Testis (tissue), 2 donors: ENCODE measurements at regions not wholly inside any gene's neighbourhood (a gene's known extent, or its start where the extent isn't known, plus 50 kb on each side); places are given as distances from the start of the nearest gene placed in this dataset.

ENCODE experiments used
- DNase-seq: peaks from one replicate; pipeline ENCODE4 v3.0.0-alpha.2; 2019
- H3K27ac ChIP-seq, 2 donors: fragments of 200-600 bp; sonication (generic); one replicate each; pipeline ENCODE4 v1.5.1; 2019
- H3K27me3 ChIP-seq: fragments of 200-600 bp; sonication (generic); one replicate; pipeline ENCODE4 v1.5.1; 2019
- H3K36me3 ChIP-seq: fragments of 200-600 bp; sonication (generic); one replicate; pipeline ENCODE4 v1.5.1; 2017; ENCODE audit warnings: low read depth; ENCODE audit errors: missing control alignments
- H3K4me1 ChIP-seq: fragments of 200-600 bp; sonication (generic); one replicate; pipeline ENCODE4 v1.5.1; 2019
- H3K4me3 ChIP-seq, 2 donors: fragments of 200-600 bp; sonication (generic); one replicate each; pipeline ENCODE4 v1.5.1; 2017 to 2019
- H3K9me3 ChIP-seq: fragments of 200-600 bp; sonication (generic); one replicate; pipeline ENCODE4 v1.5.1; 2017
- POLR2A ChIP-seq: fragments of 450-650 bp; IDR thresholded peaks from one replicate; pipeline ENCODE4 v1.6.1; 2017; ENCODE audit warnings: antibody characterized with exemption, mild to moderate bottlenecking, moderate library complexity
- WGBS, 2 donors: methylation state at CpG; one replicate each; pipeline ENCODE4 v1.1.5; 2018; 5-methylcytosine and 5-hydroxymethylcytosine counted together
- intact Hi-C: fragments of 100-400 bp; cut with DNase I; formaldehyde crosslinking; loops from one replicate; pipeline ENCODE4 v1.15.1; 2023; ENCODE audit warnings: low total_unique reads
- TF ChIP-seq, protein P1 (sequence below), 3 experiments: fragments of 450-650 bp in 2 of 3; fragments of 200-600 bp in 1 of 3; sonication (generic) in 1 of 3; IDR thresholded peaks; one replicate each; pipeline ENCODE4 v1.5.1; 2016 to 2019; ENCODE audit warnings: antibody characterized with exemption in 3 of 3, mild to moderate bottlenecking in 2 of 3, moderate library complexity in 1 of 3

DNA sequence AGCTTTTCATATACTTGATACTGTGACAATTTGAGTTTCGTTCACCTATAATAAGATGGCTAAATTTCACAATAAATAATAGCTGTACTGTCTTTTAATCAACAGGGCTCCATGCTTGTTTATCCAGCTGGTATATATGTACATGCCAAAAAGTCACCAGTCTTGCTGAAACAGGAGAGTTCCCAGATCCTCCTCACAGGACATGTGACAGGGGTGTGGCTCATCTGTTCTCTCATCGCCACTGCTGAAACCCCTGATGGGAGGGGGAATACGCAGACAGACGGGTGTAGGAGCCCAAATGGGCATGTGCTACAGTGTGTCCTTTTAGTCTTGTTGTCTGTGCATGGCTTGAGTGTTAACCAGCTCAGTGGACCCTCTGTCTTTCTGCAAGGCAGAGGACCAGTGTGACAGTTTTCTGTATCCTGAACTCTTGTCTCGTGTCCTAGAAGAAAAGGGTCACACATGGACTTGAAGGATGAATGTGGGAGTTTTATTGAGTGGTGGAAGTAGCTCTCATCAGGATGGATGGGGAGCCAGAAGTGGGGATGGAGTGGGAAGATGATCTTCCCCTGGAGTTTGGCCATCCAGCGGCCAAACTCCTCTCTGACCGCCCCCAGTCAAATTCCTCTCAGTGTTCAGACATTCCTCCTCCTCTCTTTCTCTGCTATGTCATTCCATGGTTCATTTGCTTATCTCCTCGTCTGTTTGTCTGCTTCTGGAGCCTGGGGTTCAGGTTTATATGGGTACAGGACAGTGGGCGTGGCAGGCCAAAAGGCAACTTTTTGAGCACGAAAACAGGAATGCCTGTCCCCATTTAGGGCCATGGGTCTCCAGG lies 113.1 kb upstream of the NECTIN3 start:
- Histone ChIP-seq H3K4me1 (no peaks in the 10 kb centered on the region), H3K9me3 (no peaks in the 10 kb centered on the region), H3K4me3 (no peak overlapping the region), H3K36me3 (no peaks in the 10 kb centered on the region), H3K27ac (no peak overlapping the region), H3K27me3 (no peaks in the 10 kb centered on the region)
- WGBS, 2 donors: 80 to 82% methylated on average over 7 to 10 of the region's 10 CpGs
- DNase-seq: no peak
- no peak for TF ChIP-seq POLR2A
- intact Hi-C loops: no loop called here

DNA sequence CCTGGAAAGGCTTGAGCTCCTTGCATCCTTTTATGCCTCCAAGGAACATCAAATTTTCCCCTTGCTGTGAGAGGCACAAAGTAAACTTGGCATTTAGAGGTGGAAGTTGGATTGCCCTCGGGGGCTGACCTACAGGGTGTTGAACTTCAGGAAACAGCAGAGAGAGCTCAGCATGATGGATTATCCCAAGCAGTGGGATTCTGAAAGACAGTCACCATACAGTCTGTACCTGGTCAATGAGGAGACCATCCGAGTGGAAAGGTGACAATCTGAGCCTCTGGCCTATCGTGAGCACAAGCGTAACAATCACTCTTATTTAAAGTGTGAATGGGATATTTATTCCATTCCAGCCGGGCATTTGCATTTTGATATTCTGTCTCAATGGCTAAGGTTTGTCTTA lies 105.6 kb upstream of the NECTIN3 start:
- Histone ChIP-seq H3K9me3 (no peaks in the 10 kb centered on the region), H3K27ac (no peak overlapping the region), H3K27me3 (no peaks in the 10 kb centered on the region), H3K4me1 (no peaks in the 10 kb centered on the region), H3K36me3 (no peaks in the 10 kb centered on the region), H3K4me3 (no peak overlapping the region)
- WGBS, 2 donors: 87 to 96% methylated on average over 5 of the region's 5 CpGs
- intact Hi-C loops: no loop called here
- DNase-seq: no peak
- TF ChIP-seq, protein P1, sequence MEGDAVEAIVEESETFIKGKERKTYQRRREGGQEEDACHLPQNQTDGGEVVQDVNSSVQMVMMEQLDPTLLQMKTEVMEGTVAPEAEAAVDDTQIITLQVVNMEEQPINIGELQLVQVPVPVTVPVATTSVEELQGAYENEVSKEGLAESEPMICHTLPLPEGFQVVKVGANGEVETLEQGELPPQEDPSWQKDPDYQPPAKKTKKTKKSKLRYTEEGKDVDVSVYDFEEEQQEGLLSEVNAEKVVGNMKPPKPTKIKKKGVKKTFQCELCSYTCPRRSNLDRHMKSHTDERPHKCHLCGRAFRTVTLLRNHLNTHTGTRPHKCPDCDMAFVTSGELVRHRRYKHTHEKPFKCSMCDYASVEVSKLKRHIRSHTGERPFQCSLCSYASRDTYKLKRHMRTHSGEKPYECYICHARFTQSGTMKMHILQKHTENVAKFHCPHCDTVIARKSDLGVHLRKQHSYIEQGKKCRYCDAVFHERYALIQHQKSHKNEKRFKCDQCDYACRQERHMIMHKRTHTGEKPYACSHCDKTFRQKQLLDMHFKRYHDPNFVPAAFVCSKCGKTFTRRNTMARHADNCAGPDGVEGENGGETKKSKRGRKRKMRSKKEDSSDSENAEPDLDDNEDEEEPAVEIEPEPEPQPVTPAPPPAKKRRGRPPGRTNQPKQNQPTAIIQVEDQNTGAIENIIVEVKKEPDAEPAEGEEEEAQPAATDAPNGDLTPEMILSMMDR (IDR thresholded peaks at IDR 0.05): no peak
- TF ChIP-seq POLR2A: no peak

DNA sequence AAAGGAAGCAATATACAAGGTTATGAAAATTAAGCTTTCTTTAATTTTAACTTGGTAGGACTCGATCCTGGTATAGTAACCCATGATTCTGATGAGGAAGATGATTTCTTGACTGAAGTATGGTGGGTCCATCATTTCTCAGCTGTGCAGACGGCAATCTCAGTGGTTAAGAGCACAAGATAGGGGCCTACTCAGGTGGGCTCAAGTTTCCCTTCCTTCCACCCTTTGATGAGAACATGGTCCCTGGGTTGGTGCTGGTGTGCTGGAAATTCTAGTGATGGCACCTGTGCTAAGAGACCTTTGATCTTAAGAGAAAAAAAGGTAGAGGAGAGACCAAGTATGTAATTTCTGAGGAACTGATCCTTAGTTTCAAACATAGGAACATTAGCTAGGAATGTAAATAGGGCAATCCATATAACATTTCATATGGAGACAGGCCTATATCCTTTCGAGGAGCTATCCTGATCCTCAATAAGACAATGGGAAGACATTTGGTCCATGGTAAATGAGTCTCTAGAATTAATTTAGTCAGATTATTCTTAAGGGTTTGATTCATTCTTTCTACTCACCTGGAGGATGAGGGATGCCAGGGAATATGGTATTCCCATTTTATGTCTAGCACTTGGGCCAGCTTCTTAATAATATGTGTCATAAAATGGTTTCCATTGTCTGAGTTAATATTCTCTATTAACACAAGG lies 104.5 kb upstream of the NECTIN3 start:
- Histone ChIP-seq H3K4me3 (no peak overlapping the region), H3K36me3 (no peaks in the 10 kb centered on the region), H3K4me1 (no peaks in the 10 kb centered on the region), H3K27ac (no peak overlapping the region), H3K9me3 (no peaks in the 10 kb centered on the region), H3K27me3 (no peaks in the 10 kb centered on the region)
- no peak for TF ChIP-seq POLR2A
- TF ChIP-seq, protein P1 (IDR thresholded peaks at IDR 0.05): no peak
- intact Hi-C loops: no loop called here
- 93 to 100% methylated on average over 3 of the region's 3 CpGs for WGBS, 2 donors
- DNase-seq: no peak

DNA sequence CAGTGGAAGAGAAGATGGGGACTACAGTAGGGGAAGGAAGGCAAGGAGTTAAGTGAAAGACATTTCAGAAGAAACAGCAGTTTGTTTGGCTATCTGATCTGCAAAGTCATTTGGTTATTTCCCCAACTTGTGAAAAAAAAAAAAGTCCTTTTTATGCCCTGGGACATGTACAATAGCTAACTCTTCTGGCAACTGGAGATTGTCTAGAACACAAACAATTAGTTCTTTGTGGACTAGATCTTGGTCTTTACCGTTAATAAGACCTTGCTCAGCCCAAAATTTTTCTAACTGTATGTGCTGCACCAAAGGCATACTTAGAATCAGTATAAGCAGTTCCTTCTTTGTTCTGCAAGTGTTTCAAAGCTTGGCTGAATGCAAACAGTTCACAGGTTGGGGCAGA lies 103.5 kb upstream of the NECTIN3 start:
- no peak for DNase-seq
- 35 to 58% methylated on average over 1 of the region's 1 CpG for WGBS, 2 donors
- Histone ChIP-seq H3K9me3 (no peaks in the 10 kb centered on the region), H3K4me3 (no peak overlapping the region), H3K4me1 (no peaks in the 10 kb centered on the region), H3K36me3 (no peaks in the 10 kb centered on the region), H3K27ac (no peak overlapping the region), H3K27me3 (no peaks in the 10 kb centered on the region)
- intact Hi-C loops: no loop called here
- TF ChIP-seq, protein P1 (IDR thresholded peaks at IDR 0.05): no peak
- TF ChIP-seq POLR2A: no peak

DNA sequence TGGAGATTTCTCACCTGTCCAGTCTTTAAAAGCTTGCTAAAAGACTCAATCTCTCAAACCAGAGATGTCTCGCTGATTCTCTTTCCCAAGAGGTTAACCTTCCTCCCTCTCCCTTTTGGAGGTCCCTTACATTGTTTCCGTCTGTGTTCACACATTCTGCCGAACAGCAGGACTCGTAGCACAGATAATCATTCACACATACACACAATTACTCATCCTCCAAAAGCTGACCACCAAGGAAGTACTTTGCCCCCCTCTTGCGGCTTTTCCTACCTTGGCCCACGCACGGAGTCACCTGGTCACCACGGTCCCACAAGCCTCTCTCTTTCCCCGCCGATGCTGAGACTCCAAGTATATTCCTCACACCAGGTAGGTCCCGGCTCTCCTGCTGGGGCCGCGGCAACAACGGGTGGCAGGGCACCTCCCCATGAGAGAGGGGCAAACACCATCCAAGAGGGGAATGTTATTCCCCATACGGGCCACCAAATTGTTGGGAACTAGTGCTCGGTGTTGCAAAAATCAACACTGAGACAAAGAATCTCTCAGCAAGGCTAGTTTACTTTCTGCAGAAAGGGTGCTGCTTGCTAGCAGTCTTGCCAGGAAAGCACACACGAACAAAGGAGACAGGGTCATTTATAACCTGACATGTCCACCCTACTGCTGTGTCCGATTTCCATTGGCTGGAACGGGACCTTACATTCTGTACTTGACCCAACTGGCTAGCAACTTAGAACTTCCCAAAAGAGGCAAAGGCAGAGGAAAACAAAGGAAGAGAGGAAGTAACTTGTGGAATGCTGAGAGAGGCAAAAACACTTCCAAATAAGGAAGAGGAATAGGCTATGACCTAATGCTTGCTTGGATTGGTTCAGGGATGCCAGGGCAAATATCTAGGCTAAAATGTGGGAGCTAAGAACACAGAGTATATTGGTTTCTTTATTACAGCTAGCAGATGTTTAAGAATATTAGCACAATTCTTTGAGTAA lies 102.1 kb upstream of the NECTIN3 start:
- no peaks in the 10 kb centered on the region for H3K4me1 ChIP-seq
- H3K4me3 ChIP-seq: no peak overlapping the region
- no peaks in the 10 kb centered on the region for H3K9me3 ChIP-seq
- no peak for DNase-seq
- TF ChIP-seq, protein P1 (IDR thresholded peaks at IDR 0.05): no peak
- no peak for TF ChIP-seq POLR2A
- H3K27me3 ChIP-seq: no peaks in the 10 kb centered on the region
- no peak overlapping the region for H3K27ac ChIP-seq
- 92 to 93% methylated on average over 19 of the region's 19 CpGs for WGBS, 2 donors
- H3K36me3 ChIP-seq: no peaks in the 10 kb centered on the region
- intact Hi-C loops: no loop called here
